IMR-90 (cell line): ENCODE measurements at regions not wholly inside any gene's neighbourhood (a gene's known extent, or its start where the extent isn't known, plus 50 kb on each side); places are given as distances from the start of the nearest gene placed in this dataset.

Source experiments
- ATAC-seq: fragments of 200-7000 bp; cut with Tn5 transposase; 2 replicates; pipeline ENCODE4 v1.9.1; 2020; ENCODE audit warnings: low read depth, mild to moderate bottlenecking, moderate library complexity
- BruUV-seq: library from RNA; stranded (reverse); fragments of 400-500 nt; replicated peaks from 2 replicates; lab custom pipeline; 2021; lab: Mats Ljungman, UMichigan
- CTCF ChIA-PET: fragments of 300-600 bp; formaldehyde crosslinking; extraction: SDS; loops from one replicate; lab custom pipeline; 2021; ENCODE audit warnings: antibody characterized with exemption; lab: Yijun Ruan, JAX
- POLR2A ChIA-PET: fragments of 300-600 bp; sonication (Branson Sonifier 250); formaldehyde crosslinking; loops from one replicate; lab custom pipeline; 2022; ENCODE audit warnings: antibody characterized with exemption; ENCODE audit not compliant: unreplicated experiment; lab: Charles Lee
- DNase-seq: peaks from one replicate; pipeline ENCODE4 v3.0.0; 2013
- H2AFZ ChIP-seq: replicated peaks from 2 replicates; pipeline ENCODE3; 2013; ENCODE audit warnings: low read length, mild to moderate bottlenecking; ENCODE audit not compliant: poor library complexity
- H2AK5ac ChIP-seq: 2 replicates; pipeline ENCODE4 v1.6.1; 2013; ENCODE audit warnings: low read depth, low read length, inconsistent platforms
- H2AK9ac ChIP-seq: replicated peaks from 2 replicates; pipeline ENCODE3; 2013; ENCODE audit warnings: mild to moderate bottlenecking, low read depth, low read length, moderate library complexity; ENCODE audit not compliant: poor library complexity
- H2BK120ac ChIP-seq: 2 replicates; pipeline ENCODE4 v1.6.1; 2013; ENCODE audit warnings: low read depth, low read length, inconsistent platforms
- H2BK15ac ChIP-seq: 3 replicates; pipeline ENCODE4 v1.6.1; 2013; ENCODE audit warnings: low read depth, low read length, inconsistent platforms
- H2BK20ac ChIP-seq: 2 replicates; pipeline ENCODE4 v1.6.1; 2013; ENCODE audit warnings: low read depth, mild to moderate bottlenecking, inconsistent platforms, low read length, moderate library complexity
- H2BK5ac ChIP-seq: 2 replicates; pipeline ENCODE4 v1.6.1; 2013; ENCODE audit warnings: mild to moderate bottlenecking, low read depth, low read length, inconsistent platforms; ENCODE audit not compliant: poor library complexity, severe bottlenecking
- H3K14ac ChIP-seq: replicated peaks from 2 replicates; pipeline ENCODE4 v1.6.1; 2013; ENCODE audit warnings: low read depth, low read length, inconsistent platforms
- H3K18ac ChIP-seq: 2 replicates; pipeline ENCODE4 v1.6.1; 2013; ENCODE audit warnings: low read depth, low read length, control low read depth
- H3K23ac ChIP-seq: 2 replicates; pipeline ENCODE4 v1.6.1; 2013; ENCODE audit warnings: low read depth, low read length, inconsistent platforms
- H3K27ac ChIP-seq: 2 replicates; pipeline ENCODE4 v1.5.1; 2013; ENCODE audit warnings: mild to moderate bottlenecking, control low read depth, low read length; ENCODE audit not compliant: insufficient read depth
- H3K27me3 ChIP-seq: 2 replicates; pipeline ENCODE4 v1.6.1; 2013; ENCODE audit warnings: low read length; ENCODE audit not compliant: control insufficient read depth, insufficient read depth
- H3K36me3 ChIP-seq: 2 replicates; pipeline ENCODE4 v1.6.1; 2013; ENCODE audit warnings: low read length, mixed read lengths; ENCODE audit not compliant: control insufficient read depth, insufficient read depth
- H3K4ac ChIP-seq: 2 replicates; pipeline ENCODE4 v1.6.1; 2013; ENCODE audit warnings: low read depth, low read length, inconsistent platforms
- H3K4me1 ChIP-seq: 2 replicates; pipeline ENCODE4 v1.6.1; 2013; ENCODE audit warnings: low read length, mixed read lengths; ENCODE audit not compliant: control insufficient read depth, insufficient read depth
- H3K4me2 ChIP-seq: 2 replicates; pipeline ENCODE4 v1.6.1; 2013; ENCODE audit warnings: low read depth, mild to moderate bottlenecking, control low read depth, low read length, moderate library complexity
- H3K4me3 ChIP-seq: 2 replicates; pipeline ENCODE4 v1.5.1; 2013; ENCODE audit warnings: low read depth, mild to moderate bottlenecking, control low read depth, low read length, moderate library complexity; ENCODE audit not compliant: insufficient read depth
- H3K56ac ChIP-seq: 2 replicates; pipeline ENCODE4 v1.6.1; 2013; ENCODE audit warnings: low read length, inconsistent platforms; ENCODE audit not compliant: insufficient read depth; ENCODE audit errors: extremely low read depth
- H3K79me1 ChIP-seq, 2 experiments: 2 replicates each; pipeline ENCODE4 v1.6.1; 2013; ENCODE audit warnings: low read length in 2 of 2, inconsistent platforms in 1 of 2, low read depth in 1 of 2
- H3K9ac ChIP-seq: 2 replicates; pipeline ENCODE4 v1.6.1; 2013; ENCODE audit warnings: low read depth, low read length, control low read depth
- H3K9me1 ChIP-seq: 2 replicates; pipeline ENCODE4 v1.6.1; 2013; ENCODE audit warnings: low read length, inconsistent platforms; ENCODE audit not compliant: insufficient read depth
- H3K9me3 ChIP-seq: 2 replicates; pipeline ENCODE4 v1.6.1; 2013; ENCODE audit warnings: low read length; ENCODE audit not compliant: control insufficient read depth, insufficient read depth
- H4K20me1 ChIP-seq: 2 replicates; pipeline ENCODE4 v1.6.1; 2013; ENCODE audit warnings: low read length, inconsistent platforms; ENCODE audit not compliant: insufficient read depth
- H4K5ac ChIP-seq: 2 replicates; pipeline ENCODE4 v1.6.1; 2013; ENCODE audit warnings: mild to moderate bottlenecking, low read depth, low read length, control low read depth
- H4K8ac ChIP-seq, 2 experiments: 2 replicates each; pipeline ENCODE4 v1.6.1; 2013; ENCODE audit warnings: low read depth in 2 of 2, low read length in 2 of 2, control low read depth in 1 of 2, inconsistent platforms in 1 of 2
- H4K91ac ChIP-seq: 2 replicates; pipeline ENCODE4 v1.6.1; 2013; ENCODE audit warnings: low read depth, low read length, inconsistent platforms; ENCODE audit not compliant: insufficient read depth
- BHLHE40 ChIP-seq: fragments of 150-350 bp; IDR thresholded peaks from 2 replicates; pipeline ENCODE4 v1.6.1; 2016; ENCODE audit warnings: mild to moderate bottlenecking, low read depth, low read length
- CEBPB ChIP-seq: IDR thresholded peaks from 2 replicates; pipeline ENCODE4 v1.6.1; 2012; ENCODE audit warnings: low read depth, low read length, improper control_type of control experiment
- CHD1 ChIP-seq: IDR thresholded peaks from 2 replicates; pipeline ENCODE4 v1.6.1; 2012; ENCODE audit warnings: low read depth, low read length, improper control_type of control experiment
- CTCF ChIP-seq: conservative IDR thresholded peaks from 2 replicates; pipeline ENCODE4 v1.5.1; 2012; ENCODE audit warnings: mild to moderate bottlenecking, low read depth, low read length, improper control_type of control experiment
- ELK1 ChIP-seq: fragments of 150-350 bp; IDR thresholded peaks from 2 replicates; pipeline ENCODE4 v1.6.1; 2016; ENCODE audit warnings: low read depth, mild to moderate bottlenecking, low read length, moderate library complexity, borderline replicate concordance
- FOS ChIP-seq: fragments of 150-350 bp; IDR thresholded peaks from 2 replicates; pipeline ENCODE4 v1.6.1; 2016; ENCODE audit warnings: low read depth, low read length
- MAFK ChIP-seq: IDR thresholded peaks from 2 replicates; pipeline ENCODE4 v1.6.1; 2012; ENCODE audit warnings: low read depth, low read length, improper control_type of control experiment
- MAZ ChIP-seq: IDR thresholded peaks from 2 replicates; pipeline ENCODE4 v1.6.1; 2012; ENCODE audit warnings: low read depth, mild to moderate bottlenecking, low read length, improper control_type of control experiment, moderate library complexity, borderline replicate concordance
- MXI1 ChIP-seq: IDR thresholded peaks from 2 replicates; pipeline ENCODE4 v1.6.1; 2012; ENCODE audit warnings: low read depth, mild to moderate bottlenecking, low read length, moderate library complexity, borderline replicate concordance
- NFE2L2 ChIP-seq: fragments of 150-350 bp; IDR thresholded peaks from 2 replicates; pipeline ENCODE4 v1.6.1; 2016; ENCODE audit warnings: low read depth, mild to moderate bottlenecking, low read length
- POLR2A ChIP-seq: IDR thresholded peaks from 2 replicates; pipeline ENCODE4 v1.6.1; 2012; ENCODE audit warnings: mild to moderate bottlenecking, low read depth, low read length
- RAD21 ChIP-seq: IDR thresholded peaks from 2 replicates; pipeline ENCODE4 v1.6.1; 2012; ENCODE audit warnings: low read length, improper control_type of control experiment
- RCOR1 ChIP-seq: IDR thresholded peaks from 2 replicates; pipeline ENCODE4 v1.6.1; 2012; ENCODE audit warnings: mild to moderate bottlenecking, low read length, improper control_type of control experiment; ENCODE audit not compliant: insufficient replicate concordance
- RFX5 ChIP-seq: IDR thresholded peaks from 2 replicates; pipeline ENCODE4 v1.8.0; 2012; ENCODE audit warnings: low read depth, mild to moderate bottlenecking, low read length, moderate library complexity
- SMC3 ChIP-seq: fragments of 150-350 bp; IDR thresholded peaks from 2 replicates; pipeline ENCODE4 v1.6.1; 2016; ENCODE audit warnings: low read depth, mild to moderate bottlenecking, antibody characterized with exemption, low read length, moderate library complexity
- USF2 ChIP-seq: fragments of 150-350 bp; IDR thresholded peaks from 2 replicates; pipeline ENCODE4 v1.6.1; 2017; ENCODE audit warnings: mild to moderate bottlenecking, antibody characterized with exemption, low read length, low read depth
- WGBS, 2 experiments: methylation state at CpG; one replicate each; pipeline versions ENCODE4 v1.1.5 to v1.1.7; 2013; ENCODE audit warnings: missing lambda C conversion rate in 2 of 2; ENCODE audit not compliant: insufficient read length in 1 of 2; ENCODE audit errors: extremely low coverage in 2 of 2; 5-methylcytosine and 5-hydroxymethylcytosine counted together
- dilution Hi-C: fragments of 300-500 bp; cut with HindIII; formaldehyde crosslinking; loops from one replicate; pipeline ENCODE4 v1.14.3; 2018; ENCODE audit warnings: low sequenced_read_pairs; ENCODE audit not compliant: unreplicated experiment
- in situ Hi-C: fragments of 300-500 bp; cut with MboI; formaldehyde crosslinking; loops from 3 replicates; pipeline ENCODE4 v1.14.3; 2019; ENCODE audit warnings: low sequenced_read_pairs, inconsistent platforms, mixed read lengths
- intact Hi-C: fragments of 100-400 bp; cut with micrococcal nuclease; formaldehyde crosslinking; loops from 2 replicates; pipeline ENCODE4 v1.10.0; 2022

GRCh38 chr3:110166791-110167190 is 829.4 kb upstream of the DPPA4 start:
- BruUV-seq = no TSS peak
- Histone ChIP-seq H4K8ac (no peak overlapping the region), H2BK15ac (no peak overlapping the region), H3K23ac (no peak overlapping the region), H3K14ac (no peak overlapping the region; the same call in 1 of the 2 replicates), H3K18ac (no peak overlapping the region), H3K4me2 (no peak overlapping the region), H2BK5ac (no peak overlapping the region), H3K4ac (no peak overlapping the region), H4K20me1 (no peaks in the 10 kb centered on the region), H2AK5ac (no peak overlapping the region), H3K27me3 (no peaks in the 10 kb centered on the region), H2AFZ (no peak overlapping the region), H3K4me3 (no peak overlapping the region), H3K56ac (no peak overlapping the region), H3K9me3 (no peaks in the 10 kb centered on the region), H3K27ac (no peak overlapping the region), H2BK20ac (no peak overlapping the region), H3K4me1 (peaks cover 2% of the 10 kb centered on the region; the same call in 1 of the 2 replicates), H3K9me1 (peaks cover 3% of the 10 kb centered on the region; the same call in 1 of the 2 replicates), H4K5ac (no peak overlapping the region), H3K36me3 (no peaks in the 10 kb centered on the region), H4K91ac (no peak overlapping the region), H3K9ac (no peak overlapping the region), H2BK120ac (no peak overlapping the region), H3K79me1 (no peaks in the 10 kb centered on the region), H2AK9ac (no peak overlapping the region)
- no peak for ATAC-seq
- no CpG with 5 or more reads among the region's 1 CpG for WGBS, 2 experiments
- intact Hi-C loops = loop anchor here (10.0 kb wide), 1 partner anchor 218 kb away; no protein-coding TSS in a partner anchor
- no peak for TF ChIP-seq RCOR1
- TF ChIP-seq CTCF = no peak
- no peak for TF ChIP-seq CHD1
- TF ChIP-seq NFE2L2 = no peak
- TF ChIP-seq SMC3 = no peak
- no peak for TF ChIP-seq RAD21
- TF ChIP-seq USF2 = no peak
- TF ChIP-seq BHLHE40 = no peak
- TF ChIP-seq RFX5 = no peak
- TF ChIP-seq ELK1 = no peak
- TF ChIP-seq MAZ = no peak
- no peak for TF ChIP-seq CEBPB
- no peak for TF ChIP-seq MXI1
- TF ChIP-seq POLR2A = no peak
- no peak for TF ChIP-seq MAFK
- TF ChIP-seq FOS = no peak
- ChIA-PET POLR2A (no interaction called here), CTCF (no interaction called here)
- in situ Hi-C loops = no loop called here
- dilution Hi-C loops = no loop called here
- no peak for DNase-seq
